GM18507 (cell line): ENCODE measurements at regions not wholly inside any gene's neighbourhood (a gene's known extent, or its start where the extent isn't known, plus 50 kb on each side); places are given as distances from the start of the nearest gene placed in this dataset.

ENCODE experiments used
- DNase-seq: peaks from one replicate; pipeline ENCODE4 v3.0.0; 2011; ENCODE audit warnings: low read depth; ENCODE audit not compliant: insufficient read length; ENCODE audit errors: extremely low spot score
- FAIRE-seq: peaks from 2 replicates; lab custom pipeline; 2011; peaks lifted over from hg19 to GRCh38; lab: Jason Lieb, UNC

GRCh38 chr9:75591972-75592371 lies 298.5 kb upstream of the PCSK5 start:
- DNase-seq (no peak), FAIRE-seq (no peak)

GRCh38 chr9:75592586-75592985 lies 297.9 kb upstream of the PCSK5 start:
- DNase-seq (no peak), FAIRE-seq (no peak)

- FAIRE-seq (no peak), DNase-seq (no peak)
Observed at GRCh38 chr9:75593920-75594319, 296.6 kb upstream of the PCSK5 start.

- no peak for FAIRE-seq
Observed at GRCh38 chr9:75599126-75599525, 291.3 kb upstream of the PCSK5 start.

GRCh38 chr9:75601280-75601679 lies 289.2 kb upstream of the PCSK5 start:
- DNase-seq (no peak), FAIRE-seq (no peak)

More at GRCh38 chr9:75599126-75599525, 291.3 kb upstream of the PCSK5 start:
- no peak for DNase-seq

- DNase-seq, result no peak
- no peak for FAIRE-seq
Observed at GRCh38 chr9:75602060-75602459, 288.4 kb upstream of the PCSK5 start.

GRCh38 chr9:75604661-75605060 lies 285.8 kb upstream of the PCSK5 start:
- FAIRE-seq (no peak), DNase-seq (no peak)

- FAIRE-seq, result no peak
- DNase-seq, result no peak
Observed at GRCh38 chr9:75607521-75607920, 283.0 kb upstream of the PCSK5 start.

GRCh38 chr9:75609401-75609800 lies 281.1 kb upstream of the PCSK5 start:
- DNase-seq, result no peak
- no peak for FAIRE-seq

- DNase-seq, result no peak
- FAIRE-seq, result no peak
Observed at GRCh38 chr9:75610246-75610645, 280.2 kb upstream of the PCSK5 start.

GRCh38 chr9:75612205-75612604 lies 278.3 kb upstream of the PCSK5 start:
- no peak for DNase-seq
- no peak for FAIRE-seq

- FAIRE-seq (no peak), DNase-seq (no peak)
Observed at GRCh38 chr9:75612754-75613153, 277.7 kb upstream of the PCSK5 start.

- DNase-seq (no peak), FAIRE-seq (no peak)
Observed at GRCh38 chr9:75615284-75615683, 275.2 kb upstream of the PCSK5 start.

- FAIRE-seq, result no peak
- DNase-seq, result no peak
Observed at GRCh38 chr9:75616052-75616451, 274.4 kb upstream of the PCSK5 start.

GRCh38 chr9:75616841-75617566 lies 273.5 kb upstream of the PCSK5 start:
- DNase-seq, result no peak
- FAIRE-seq, result no peak

GRCh38 chr9:75623462-75623861 lies 267.0 kb upstream of the PCSK5 start:
- no peak for DNase-seq
- no peak for FAIRE-seq

GRCh38 chr9:75624998-75625397 lies 265.5 kb upstream of the PCSK5 start:
- FAIRE-seq, result no peak
- DNase-seq, result no peak

GRCh38 chr9:75626860-75627259 lies 263.6 kb upstream of the PCSK5 start:
- FAIRE-seq, result no peak
- DNase-seq, result no peak

GRCh38 chr9:75628952-75629351 lies 261.5 kb upstream of the PCSK5 start:
- FAIRE-seq (no peak), DNase-seq (no peak)

- FAIRE-seq, result no peak
- no peak for DNase-seq
Observed at GRCh38 chr9:75633451-75634057, 256.9 kb upstream of the PCSK5 start.

GRCh38 chr9:75636427-75637045 lies 253.9 kb upstream of the PCSK5 start:
- FAIRE-seq (no peak), DNase-seq (no peak)
